ENCODE measurements at regions not wholly inside any gene's neighbourhood (a gene's known extent, or its start where the extent isn't known, plus 50 kb on each side); places are given as distances from the start of the nearest gene placed in this dataset.

GRCh38 chr6:44047179-44047546 lies 80.1 kb downstream of the MRPL14 start:
- H3K36me3 ChIP-seq (ENCODE audit: control insufficient read depth, insufficient read depth, low read length) = no peaks in the 10 kb centered on the region
- H3K27me3 ChIP-seq (ENCODE audit: control insufficient read depth, insufficient read depth, low read length) = no peaks in the 10 kb centered on the region
- no peak overlapping the region for H3K9ac ChIP-seq (ENCODE audit: low read length)
- no peak overlapping the region for H3K4me3 ChIP-seq (ENCODE audit: low read length)
- no peaks in the 10 kb centered on the region for H3K9me3 ChIP-seq (ENCODE audit: control insufficient read depth, low read length)
- peaks cover 52% of the 10 kb centered on the region for H3K4me1 ChIP-seq (ENCODE audit: control insufficient read depth, insufficient read depth, low read length)

GRCh38 chr6:44046516-44047178 lies 80.6 kb downstream of the MRPL14 start:
- Histone ChIP-seq H3K9me3 (ENCODE audit: control insufficient read depth, low read length) (no peaks in the 10 kb centered on the region), H3K36me3 (ENCODE audit: control insufficient read depth, insufficient read depth, low read length) (no peaks in the 10 kb centered on the region), H3K4me3 (ENCODE audit: low read length) (no peak overlapping the region), H3K9ac (ENCODE audit: low read length) (no peak overlapping the region), H3K27me3 (ENCODE audit: control insufficient read depth, insufficient read depth, low read length) (no peaks in the 10 kb centered on the region), H3K4me1 (ENCODE audit: control insufficient read depth, insufficient read depth, low read length) (peaks cover 51% of the 10 kb centered on the region)

- H3K9me3 ChIP-seq (ENCODE audit: control insufficient read depth, low read length) = no peaks in the 10 kb centered on the region
- H3K9ac ChIP-seq (ENCODE audit: low read length) = no peak overlapping the region
- H3K4me1 ChIP-seq (ENCODE audit: control insufficient read depth, insufficient read depth, low read length) = peaks cover 42% of the 10 kb centered on the region
- H3K4me3 ChIP-seq (ENCODE audit: low read length) = no peak overlapping the region
- no peaks in the 10 kb centered on the region for H3K36me3 ChIP-seq (ENCODE audit: control insufficient read depth, insufficient read depth, low read length)
- H3K27me3 ChIP-seq (ENCODE audit: control insufficient read depth, insufficient read depth, low read length) = no peaks in the 10 kb centered on the region
These were observed 81.6 kb downstream of the MRPL14 start for GRCh38 chr6:44045672-44046015.

GRCh38 chr6:44044940-44045671 lies 82.1 kb downstream of the MRPL14 start:
- Histone ChIP-seq H3K36me3 (ENCODE audit: control insufficient read depth, insufficient read depth, low read length) (no peaks in the 10 kb centered on the region), H3K27me3 (ENCODE audit: control insufficient read depth, insufficient read depth, low read length) (no peaks in the 10 kb centered on the region), H3K9me3 (ENCODE audit: control insufficient read depth, low read length) (no peaks in the 10 kb centered on the region), H3K9ac (ENCODE audit: low read length) (no peak overlapping the region), H3K4me1 (ENCODE audit: control insufficient read depth, insufficient read depth, low read length) (peaks cover 37% of the 10 kb centered on the region), H3K4me3 (ENCODE audit: low read length) (no peak overlapping the region)

- H3K36me3 ChIP-seq (ENCODE audit: control insufficient read depth, insufficient read depth, low read length) = no peaks in the 10 kb centered on the region
- no peaks in the 10 kb centered on the region for H3K9me3 ChIP-seq (ENCODE audit: control insufficient read depth, low read length)
- no peak overlapping the region for H3K9ac ChIP-seq (ENCODE audit: low read length)
- H3K4me3 ChIP-seq (ENCODE audit: low read length) = no peak overlapping the region
- H3K27me3 ChIP-seq (ENCODE audit: control insufficient read depth, insufficient read depth, low read length) = no peaks in the 10 kb centered on the region
- peaks cover 27% of the 10 kb centered on the region for H3K4me1 ChIP-seq (ENCODE audit: control insufficient read depth, insufficient read depth, low read length)
These were observed 83.1 kb downstream of the MRPL14 start for GRCh38 chr6:44044154-44044539.

GRCh38 chr6:44043479-44044153 lies 83.6 kb downstream of the MRPL14 start:
- H3K4me1 ChIP-seq (ENCODE audit: control insufficient read depth, insufficient read depth, low read length) = peaks cover 22% of the 10 kb centered on the region

GRCh38 chr6:44042989-44043478 lies 84.2 kb downstream of the MRPL14 start:
- H3K4me1 ChIP-seq (ENCODE audit: control insufficient read depth, insufficient read depth, low read length) = peaks cover 18% of the 10 kb centered on the region
- no peak overlapping the region for H3K9ac ChIP-seq (ENCODE audit: low read length)
- H3K27me3 ChIP-seq (ENCODE audit: control insufficient read depth, insufficient read depth, low read length) = no peaks in the 10 kb centered on the region
- H3K36me3 ChIP-seq (ENCODE audit: control insufficient read depth, insufficient read depth, low read length) = no peaks in the 10 kb centered on the region
- H3K4me3 ChIP-seq (ENCODE audit: low read length) = no peak overlapping the region
- no peaks in the 10 kb centered on the region for H3K9me3 ChIP-seq (ENCODE audit: control insufficient read depth, low read length)

More at GRCh38 chr6:44043479-44044153, 83.6 kb downstream of the MRPL14 start:
- no peaks in the 10 kb centered on the region for H3K36me3 ChIP-seq (ENCODE audit: control insufficient read depth, insufficient read depth, low read length)
- no peaks in the 10 kb centered on the region for H3K9me3 ChIP-seq (ENCODE audit: control insufficient read depth, low read length)
- H3K27me3 ChIP-seq (ENCODE audit: control insufficient read depth, insufficient read depth, low read length) = no peaks in the 10 kb centered on the region
- H3K4me3 ChIP-seq (ENCODE audit: low read length) = no peak overlapping the region
- no peak overlapping the region for H3K9ac ChIP-seq (ENCODE audit: low read length)

- Histone ChIP-seq H3K4me1 (ENCODE audit: control insufficient read depth, insufficient read depth, low read length) (peaks cover 18% of the 10 kb centered on the region), H3K9me3 (ENCODE audit: control insufficient read depth, low read length) (no peaks in the 10 kb centered on the region), H3K27me3 (ENCODE audit: control insufficient read depth, insufficient read depth, low read length) (no peaks in the 10 kb centered on the region), H3K36me3 (ENCODE audit: control insufficient read depth, insufficient read depth, low read length) (no peaks in the 10 kb centered on the region), H3K4me3 (ENCODE audit: low read length) (no peak overlapping the region), H3K9ac (ENCODE audit: low read length) (no peak overlapping the region)
These were observed 84.8 kb downstream of the MRPL14 start for GRCh38 chr6:44042261-44042988.

- Histone ChIP-seq H3K4me3 (ENCODE audit: low read length) (no peak overlapping the region), H3K27me3 (ENCODE audit: control insufficient read depth, insufficient read depth, low read length) (no peaks in the 10 kb centered on the region), H3K4me1 (ENCODE audit: control insufficient read depth, insufficient read depth, low read length) (peaks cover 18% of the 10 kb centered on the region), H3K36me3 (ENCODE audit: control insufficient read depth, insufficient read depth, low read length) (no peaks in the 10 kb centered on the region), H3K9me3 (ENCODE audit: control insufficient read depth, low read length) (no peaks in the 10 kb centered on the region), H3K9ac (ENCODE audit: low read length) (no peak overlapping the region)
These were observed 85.6 kb downstream of the MRPL14 start for GRCh38 chr6:44041461-44042260.

- no peaks in the 10 kb centered on the region for H3K36me3 ChIP-seq (ENCODE audit: control insufficient read depth, insufficient read depth, low read length)
- H3K4me1 ChIP-seq (ENCODE audit: control insufficient read depth, insufficient read depth, low read length) = peaks cover 18% of the 10 kb centered on the region
These were observed 86.5 kb downstream of the MRPL14 start for GRCh38 chr6:44040786-44041185.

GRCh38 chr6:44039839-44040350 lies 87.4 kb downstream of the MRPL14 start:
- H3K4me1 ChIP-seq (ENCODE audit: control insufficient read depth, insufficient read depth, low read length) = peaks cover 18% of the 10 kb centered on the region
- no peak overlapping the region for H3K4me3 ChIP-seq (ENCODE audit: low read length)
- H3K9ac ChIP-seq (ENCODE audit: low read length) = no peak overlapping the region
- H3K36me3 ChIP-seq (ENCODE audit: control insufficient read depth, insufficient read depth, low read length) = no peaks in the 10 kb centered on the region
- H3K9me3 ChIP-seq (ENCODE audit: control insufficient read depth, low read length) = no peaks in the 10 kb centered on the region
- H3K27me3 ChIP-seq (ENCODE audit: control insufficient read depth, insufficient read depth, low read length) = no peaks in the 10 kb centered on the region

More at GRCh38 chr6:44040786-44041185, 86.5 kb downstream of the MRPL14 start:
- Histone ChIP-seq H3K27me3 (ENCODE audit: control insufficient read depth, insufficient read depth, low read length) (no peaks in the 10 kb centered on the region), H3K9ac (ENCODE audit: low read length) (no peak overlapping the region), H3K4me3 (ENCODE audit: low read length) (no peak overlapping the region), H3K9me3 (ENCODE audit: control insufficient read depth, low read length) (no peaks in the 10 kb centered on the region)

Data from mucosa of stomach (tissue), 1 donor.